D721Med (cell line): ENCODE measurements at regions not wholly inside any gene's neighbourhood (a gene's known extent, or its start where the extent isn't known, plus 50 kb on each side); places are given as distances from the start of the nearest gene placed in this dataset.

Experiments used
- DNase-seq: peaks from one replicate; pipeline ENCODE4 v3.0.0; 2011; ENCODE audit warnings: low spot score; ENCODE audit not compliant: insufficient read length
- FAIRE-seq: peaks from 2 replicates; lab custom pipeline; 2011; peaks lifted over from hg19 to GRCh38; lab: Jason Lieb, UNC
- CTCF ChIP-seq: IDR thresholded peaks from 2 replicates; pipeline ENCODE4 v1.5.1; 2012; ENCODE audit warnings: mild to moderate bottlenecking, control low read depth; ENCODE audit not compliant: insufficient read depth; ENCODE audit errors: missing control alignments

- DNase-seq = no peak
- no peak for TF ChIP-seq CTCF
- FAIRE-seq = no peak
Measured at GRCh38 chr9:118569148-118569547, 800.1 kb downstream of the BRINP1 start.

GRCh38 chr9:118570066-118570465 is 799.2 kb downstream of the BRINP1 start:
- FAIRE-seq (no peak), DNase-seq (no peak)
- TF ChIP-seq CTCF = no peak

- no peak for TF ChIP-seq CTCF
- no peak for DNase-seq
- no peak for FAIRE-seq
Measured at GRCh38 chr9:118575341-118576070, 793.7 kb downstream of the BRINP1 start.

GRCh38 chr9:118577121-118577520 is 792.1 kb downstream of the BRINP1 start:
- FAIRE-seq = no peak
- no peak for TF ChIP-seq CTCF
- no peak for DNase-seq

GRCh38 chr9:118578467-118578866 is 790.8 kb downstream of the BRINP1 start:
- no peak for FAIRE-seq
- TF ChIP-seq CTCF = no peak
- DNase-seq = no peak

GRCh38 chr9:118583414-118583813 is 785.8 kb downstream of the BRINP1 start:
- DNase-seq = no peak
- no peak for FAIRE-seq
- TF ChIP-seq CTCF = no peak

- FAIRE-seq (no peak), DNase-seq (no peak)
- TF ChIP-seq CTCF = no peak
Measured at GRCh38 chr9:118586978-118587377, 782.3 kb downstream of the BRINP1 start.
